Prostate gland (tissue), 2 donors: ENCODE measurements at regions not wholly inside any gene's neighbourhood (a gene's known extent, or its start where the extent isn't known, plus 50 kb on each side); places are given as distances from the start of the nearest gene placed in this dataset.

Source experiments
- DNase-seq: peaks from one replicate; pipeline ENCODE4 v3.0.0-alpha.2; 2019; ENCODE audit warnings: low spot score
- H3K27ac ChIP-seq, 2 donors: fragments of 200-600 bp; sonication (generic); 2 replicates each; pipeline ENCODE4 v1.5.1; 2017 to 2019
- H3K27me3 ChIP-seq: fragments of 200-600 bp; sonication (generic); replicated peaks from 2 replicates; pipeline ENCODE4 v1.5.1; 2019; ENCODE audit not compliant: insufficient read depth
- H3K36me3 ChIP-seq, 2 donors: fragments of 200-600 bp; sonication (generic); 1 replicate in 1 of 2; 2 replicates in 1 of 2; pipeline versions ENCODE4 v1.5.1 to v1.8.1; 2017 to 2019
- H3K4me1 ChIP-seq: fragments of 200-600 bp; sonication (generic); replicated peaks from 2 replicates; pipeline ENCODE4 v1.5.1; 2019
- H3K4me3 ChIP-seq, 2 donors: fragments of 200-600 bp; sonication (generic); 2 replicates each; pipeline ENCODE4 v1.5.1; 2017 to 2019
- H3K9me3 ChIP-seq: fragments of 200-600 bp; sonication (generic); 2 replicates; pipeline ENCODE4 v1.5.1; 2017
- POLR2A ChIP-seq: fragments of 450-650 bp; IDR thresholded peaks from one replicate; pipeline ENCODE4 v1.6.1; 2016; ENCODE audit warnings: antibody characterized with exemption, mild to moderate bottlenecking
- POLR2AphosphoS5 ChIP-seq: sonication (generic); formaldehyde crosslinking; IDR thresholded peaks from one replicate; pipeline ENCODE4 v1.6.1; 2017; ENCODE audit warnings: antibody characterized with exemption
- WGBS: methylation state at CpG from one replicate; pipeline ENCODE4 v1.1.5; 2018; 5-methylcytosine and 5-hydroxymethylcytosine counted together
- intact Hi-C: fragments of 100-400 bp; cut with DNase I; formaldehyde crosslinking; loops from one replicate; pipeline ENCODE4 v1.14.2; 2022
- TF ChIP-seq, protein P1 (sequence below), 4 experiments: fragments of 200-600 bp in 2 of 4; fragments of 450-650 bp in 2 of 4; sonication (generic) in 2 of 4; IDR thresholded peaks; 1 replicate in 3 of 4; 2 replicates in 1 of 4; pipeline ENCODE4 v1.5.1; 2016 to 2019; ENCODE audit warnings: antibody characterized with exemption in 4 of 4, mild to moderate bottlenecking in 2 of 4, moderate library complexity in 2 of 4

DNA sequence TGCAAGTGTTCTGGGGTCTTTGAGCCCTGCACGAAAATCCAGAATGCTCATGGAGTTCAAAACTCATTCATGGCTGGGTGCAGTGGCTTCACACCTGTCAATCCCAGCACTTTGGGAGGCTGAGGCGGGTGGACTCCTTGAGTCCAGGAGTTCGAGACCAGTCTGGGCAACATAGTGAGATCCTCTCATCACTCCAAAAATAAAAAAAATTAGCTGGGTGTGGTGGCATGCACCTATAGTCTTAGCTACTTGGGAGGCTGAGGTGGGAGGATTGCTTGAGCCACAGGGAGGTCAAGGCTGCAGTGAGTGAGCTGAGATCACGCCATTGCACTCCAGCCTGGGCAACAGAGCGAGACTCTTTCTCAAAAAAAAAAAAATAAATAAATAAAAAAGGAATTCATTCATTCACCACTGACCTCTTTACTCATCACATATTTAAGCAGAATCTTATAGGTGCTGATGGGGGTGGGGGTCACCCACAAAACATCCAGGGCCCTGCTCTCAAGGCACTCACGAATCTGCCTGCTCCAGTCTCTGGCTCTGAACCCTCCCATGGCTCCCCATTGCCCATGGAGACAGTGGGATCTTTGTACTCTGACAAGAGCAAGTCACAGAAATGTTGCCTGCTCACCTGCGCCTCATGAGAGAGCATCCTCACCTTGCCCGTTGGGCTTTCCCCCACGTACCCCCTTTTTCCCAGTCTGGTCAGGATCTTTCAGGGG, 76.7 kb upstream of the IER5L start:
- TF ChIP-seq POLR2A (no peak), POLR2AphosphoS5 (no peak)
- TF ChIP-seq, protein P1, sequence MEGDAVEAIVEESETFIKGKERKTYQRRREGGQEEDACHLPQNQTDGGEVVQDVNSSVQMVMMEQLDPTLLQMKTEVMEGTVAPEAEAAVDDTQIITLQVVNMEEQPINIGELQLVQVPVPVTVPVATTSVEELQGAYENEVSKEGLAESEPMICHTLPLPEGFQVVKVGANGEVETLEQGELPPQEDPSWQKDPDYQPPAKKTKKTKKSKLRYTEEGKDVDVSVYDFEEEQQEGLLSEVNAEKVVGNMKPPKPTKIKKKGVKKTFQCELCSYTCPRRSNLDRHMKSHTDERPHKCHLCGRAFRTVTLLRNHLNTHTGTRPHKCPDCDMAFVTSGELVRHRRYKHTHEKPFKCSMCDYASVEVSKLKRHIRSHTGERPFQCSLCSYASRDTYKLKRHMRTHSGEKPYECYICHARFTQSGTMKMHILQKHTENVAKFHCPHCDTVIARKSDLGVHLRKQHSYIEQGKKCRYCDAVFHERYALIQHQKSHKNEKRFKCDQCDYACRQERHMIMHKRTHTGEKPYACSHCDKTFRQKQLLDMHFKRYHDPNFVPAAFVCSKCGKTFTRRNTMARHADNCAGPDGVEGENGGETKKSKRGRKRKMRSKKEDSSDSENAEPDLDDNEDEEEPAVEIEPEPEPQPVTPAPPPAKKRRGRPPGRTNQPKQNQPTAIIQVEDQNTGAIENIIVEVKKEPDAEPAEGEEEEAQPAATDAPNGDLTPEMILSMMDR (IDR thresholded peaks at IDR 0.05): no peak
- Histone ChIP-seq H3K27me3 (no peaks in the 10 kb centered on the region), H3K4me3 (no peak overlapping the region), H3K27ac (no peak overlapping the region), H3K9me3 (no peaks in the 10 kb centered on the region), H3K36me3 (no peaks in the 10 kb centered on the region), H3K4me1 (no peaks in the 10 kb centered on the region)
- intact Hi-C loops: no loop called here
- DNase-seq: no peak
- 84% methylated on average over 9 of the region's 9 CpGs for WGBS

GRCh38 chr9:129253803-129254381, 75.8 kb upstream of the IER5L start:
- intact Hi-C loops: no loop called here
- no peak overlapping the region for H3K4me3 ChIP-seq
- 33% methylated on average over 23 of the region's 23 CpGs for WGBS
- no peaks in the 10 kb centered on the region for H3K4me1 ChIP-seq
- no peaks in the 10 kb centered on the region for H3K36me3 ChIP-seq
- H3K27ac ChIP-seq: no peak overlapping the region
- TF ChIP-seq, protein P1 (IDR thresholded peaks at IDR 0.05): no peak
- TF ChIP-seq POLR2A (no peak), POLR2AphosphoS5 (no peak)
- H3K27me3 ChIP-seq: no peaks in the 10 kb centered on the region
- H3K9me3 ChIP-seq: no peaks in the 10 kb centered on the region
- DNase-seq: no peak

DNA sequence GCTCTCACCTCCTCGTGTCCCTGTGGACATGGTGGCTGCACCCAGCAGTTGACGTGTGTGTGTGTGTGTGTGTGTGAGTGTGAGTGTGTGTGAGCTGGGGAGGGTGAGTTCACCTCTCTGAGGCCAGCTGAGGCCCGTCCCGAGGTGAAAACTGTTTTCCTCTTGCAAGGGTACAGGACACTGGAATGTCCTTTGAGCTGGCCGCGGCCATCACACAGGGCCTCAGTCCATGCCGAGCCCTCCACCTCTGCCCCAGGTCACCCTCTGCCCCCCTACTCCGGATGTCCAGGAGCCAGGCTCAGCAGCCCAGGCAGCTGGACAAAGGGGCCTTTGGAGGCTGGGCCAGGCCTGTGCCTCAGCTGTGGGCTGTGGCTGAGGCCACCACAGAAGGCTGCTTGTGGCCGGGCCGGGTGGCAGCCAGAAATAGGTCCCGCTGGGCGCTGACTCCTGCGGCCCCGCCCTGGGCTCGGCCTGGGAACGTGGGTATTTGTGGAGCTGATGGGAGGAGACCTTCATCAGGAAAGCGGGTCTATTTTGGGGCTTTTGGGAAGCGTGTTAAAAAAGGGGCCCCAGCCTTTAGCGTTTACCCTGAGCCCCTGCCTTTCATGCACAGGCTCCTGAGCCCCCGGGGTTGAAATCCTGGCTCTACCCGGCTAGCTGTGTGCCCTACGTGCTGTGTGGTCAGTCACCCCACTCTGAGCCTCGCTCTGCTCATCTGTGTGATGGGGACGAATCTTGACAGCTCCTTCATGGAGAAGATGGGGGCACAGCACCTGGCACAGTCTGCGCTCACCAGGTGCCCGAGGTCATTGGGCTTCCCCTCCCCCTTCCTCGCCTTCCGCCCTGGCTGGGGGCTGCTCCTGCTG, 75.1 kb upstream of the IER5L start:
- Histone ChIP-seq H3K36me3 (no peaks in the 10 kb centered on the region), H3K4me3 (no peak overlapping the region), H3K9me3 (no peaks in the 10 kb centered on the region), H3K4me1 (no peaks in the 10 kb centered on the region), H3K27ac (no peak overlapping the region), H3K27me3 (no peaks in the 10 kb centered on the region)
- no peak for TF ChIP-seq POLR2AphosphoS5
- TF ChIP-seq, protein P1 (IDR thresholded peaks at IDR 0.05): no peak
- whole genome bisulfite sequencing: 83% methylated on average over 27 of the region's 28 CpGs
- DNase-seq: no peak
- intact Hi-C loops: no loop called here

- H3K36me3 ChIP-seq: no peaks in the 10 kb centered on the region
- H3K27ac ChIP-seq: no peak overlapping the region
- no peaks in the 10 kb centered on the region for H3K4me1 ChIP-seq
- H3K27me3 ChIP-seq: no peaks in the 10 kb centered on the region
- no peak overlapping the region for H3K4me3 ChIP-seq
- no peaks in the 10 kb centered on the region for H3K9me3 ChIP-seq
- intact Hi-C loops: no loop called here
- 65% methylated on average over 2 of the region's 2 CpGs for WGBS
- TF ChIP-seq POLR2AphosphoS5 (no peak), POLR2A (no peak)
- TF ChIP-seq, protein P1 (IDR thresholded peaks at IDR 0.05): no peak
- DNase-seq: no peak
Observed at GRCh38 chr9:129250786-129251185, 72.7 kb upstream of the IER5L start.
